MM.1S (cell line): ENCODE measurements at regions not wholly inside any gene's neighbourhood (a gene's known extent, or its start where the extent isn't known, plus 50 kb on each side); places are given as distances from the start of the nearest gene placed in this dataset.

Experiments used
- DNase-seq: peaks from one replicate; pipeline ENCODE4 v3.0.0-alpha.2; 2015
- H2AFZ ChIP-seq: fragments of 300-600 bp; sonication (generic); 2 replicates; pipeline ENCODE4 v1.6.0; 2016; ENCODE audit warnings: antibody characterized with exemption, low read length
- H3F3A ChIP-seq: fragments of 300-600 bp; sonication (generic); 2 replicates; pipeline ENCODE4 v1.6.1; 2016; ENCODE audit warnings: mild to moderate bottlenecking, antibody characterized with exemption, low read length, moderate library complexity, mixed read lengths; ENCODE audit not compliant: insufficient read depth
- H3K27ac ChIP-seq: fragments of 300-600 bp; sonication (generic); 2 replicates; pipeline ENCODE4 v1.5.1; 2016; ENCODE audit warnings: mild to moderate bottlenecking, low read length
- H3K27me3 ChIP-seq: fragments of 300-600 bp; sonication (generic); replicated peaks from 2 replicates; pipeline ENCODE4 v1.6.0; 2016; ENCODE audit warnings: low read length; ENCODE audit not compliant: insufficient read depth
- H3K36me3 ChIP-seq: fragments of 300-600 bp; sonication (generic); replicated peaks from 2 replicates; pipeline ENCODE4 v1.6.1; 2016; ENCODE audit warnings: mild to moderate bottlenecking, low read length, mixed read lengths; ENCODE audit not compliant: insufficient read depth
- H3K4me1 ChIP-seq: fragments of 300-600 bp; sonication (generic); 2 replicates; pipeline ENCODE4 v1.6.1; 2016; ENCODE audit warnings: low read length, mixed read lengths
- H3K4me2 ChIP-seq: fragments of 300-600 bp; sonication (generic); 2 replicates; pipeline ENCODE4 v1.6.0; 2016; ENCODE audit warnings: low read depth, low read length
- H3K4me3 ChIP-seq: fragments of 300-600 bp; sonication (generic); 2 replicates; pipeline ENCODE4 v1.5.1; 2016; ENCODE audit warnings: low read length, mixed read lengths
- H3K79me2 ChIP-seq: fragments of 300-600 bp; sonication (generic); 2 replicates; pipeline ENCODE4 v1.6.1; 2016; ENCODE audit warnings: mixed run types, low read length, mixed read lengths
- H3K9ac ChIP-seq: fragments of 300-600 bp; sonication (generic); 2 replicates; pipeline ENCODE4 v1.6.1; 2016; ENCODE audit warnings: low read length, mixed read lengths
- H3K9me2 ChIP-seq: fragments of 300-600 bp; sonication (generic); replicated peaks from 2 replicates; pipeline ENCODE4 v1.6.1; 2016; ENCODE audit warnings: mild to moderate bottlenecking, low read length, mixed read lengths; ENCODE audit not compliant: insufficient read depth
- H3K9me3 ChIP-seq: fragments of 300-600 bp; sonication (generic); replicated peaks from 2 replicates; pipeline ENCODE4 v1.6.1; 2016; ENCODE audit warnings: mild to moderate bottlenecking, low read length, mixed read lengths; ENCODE audit not compliant: insufficient read depth
- H4K20me1 ChIP-seq: fragments of 300-600 bp; sonication (generic); 2 replicates; pipeline ENCODE4 v1.6.1; 2016; ENCODE audit warnings: mild to moderate bottlenecking, low read length, moderate library complexity, mixed read lengths; ENCODE audit not compliant: insufficient read depth
- CTCF ChIP-seq: fragments of 300-600 bp; sonication (generic); IDR thresholded peaks from 2 replicates; pipeline ENCODE4 v1.5.1; 2016; ENCODE audit warnings: antibody characterized with exemption, low read length, mixed read lengths
- EZH2 ChIP-seq: fragments of 300-600 bp; sonication (generic); optimal IDR thresholded peaks from 2 replicates; pipeline ENCODE3; 2017; ENCODE audit warnings: low read depth, mild to moderate bottlenecking, antibody characterized with exemption, low read length, mixed read lengths
- EZH2phosphoT487 ChIP-seq: fragments of 300-600 bp; sonication (generic); IDR thresholded peaks from 2 replicates; pipeline ENCODE4 v1.6.1; 2018; ENCODE audit warnings: antibody characterized with exemption, low read length

DNA sequence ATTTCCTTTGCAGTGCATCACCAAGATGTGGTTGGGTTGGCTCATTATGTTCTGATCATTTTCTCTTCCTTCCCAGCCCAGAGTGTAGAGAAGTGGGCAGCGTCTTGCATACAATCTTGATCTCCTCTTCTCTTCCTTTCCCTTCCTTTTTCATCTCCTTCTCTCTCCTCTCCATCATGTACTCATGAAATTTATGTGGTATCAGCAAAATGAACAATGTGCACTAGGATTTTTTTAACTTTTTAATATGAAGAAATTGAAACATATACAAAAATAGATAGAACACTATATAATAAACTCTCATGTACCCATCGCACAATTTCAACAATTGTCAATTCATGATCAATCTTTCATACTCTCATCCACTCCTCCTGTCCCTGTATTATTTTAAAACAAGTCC lies 593.5 kb downstream of the BCOR start:
- Histone ChIP-seq H3F3A (no peaks in the 10 kb centered on the region), H3K4me2 (no peak overlapping the region), H3K27ac (no peak overlapping the region), H3K27me3 (no peaks in the 10 kb centered on the region), H3K4me3 (no peak overlapping the region), H3K9ac (no peak overlapping the region), H3K9me3 (no peaks in the 10 kb centered on the region), H4K20me1 (no peaks in the 10 kb centered on the region), H2AFZ (no peak overlapping the region), H3K9me2 (no peaks in the 10 kb centered on the region), H3K79me2 (no peaks in the 10 kb centered on the region), H3K36me3 (no peaks in the 10 kb centered on the region), H3K4me1 (no peaks in the 10 kb centered on the region)
- TF ChIP-seq EZH2phosphoT487, result no peak
- no peak for TF ChIP-seq CTCF
- TF ChIP-seq EZH2, result no peak
- no peak for DNase-seq

DNA sequence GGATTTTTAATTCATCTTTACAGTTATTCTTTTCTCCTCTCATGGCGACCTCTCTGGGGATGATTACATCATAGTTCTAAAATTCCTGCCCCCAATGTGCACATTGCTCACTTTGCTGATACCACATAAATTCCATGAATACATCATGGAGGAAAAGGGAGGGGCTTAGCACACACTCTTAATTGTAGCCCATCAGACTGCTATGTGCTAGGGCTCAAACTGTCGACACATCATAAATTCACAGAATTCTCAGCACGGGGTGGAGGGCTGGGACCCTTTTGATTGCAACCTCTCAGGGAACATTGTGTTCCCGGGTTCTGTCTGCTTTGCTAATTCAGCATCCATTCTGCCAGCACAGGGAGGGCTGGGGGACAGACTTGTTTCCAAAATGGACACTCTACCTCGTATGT lies 592.9 kb downstream of the BCOR start:
- TF ChIP-seq EZH2phosphoT487 (no peak), CTCF (no peak), EZH2 (no peak)
- Histone ChIP-seq H3K27me3 (no peaks in the 10 kb centered on the region), H3K4me2 (no peak overlapping the region), H3K9me3 (no peaks in the 10 kb centered on the region), H3K9ac (no peak overlapping the region), H3K4me1 (no peaks in the 10 kb centered on the region), H2AFZ (no peak overlapping the region), H3K9me2 (no peaks in the 10 kb centered on the region), H3K36me3 (no peaks in the 10 kb centered on the region), H3F3A (no peaks in the 10 kb centered on the region), H3K79me2 (no peaks in the 10 kb centered on the region), H4K20me1 (no peaks in the 10 kb centered on the region), H3K27ac (no peak overlapping the region), H3K4me3 (no peak overlapping the region)
- DNase-seq, result no peak

GRCh38 chrX:39506131-39506530 lies 591.6 kb downstream of the BCOR start:
- H3K4me1 ChIP-seq, result no peaks in the 10 kb centered on the region
- no peak overlapping the region for H3K4me3 ChIP-seq
- H3K79me2 ChIP-seq, result no peaks in the 10 kb centered on the region
- H3K4me2 ChIP-seq, result no peak overlapping the region
- no peaks in the 10 kb centered on the region for H3K9me3 ChIP-seq
- no peaks in the 10 kb centered on the region for H3F3A ChIP-seq
- no peak overlapping the region for H3K9ac ChIP-seq
- no peaks in the 10 kb centered on the region for H3K36me3 ChIP-seq
- no peak overlapping the region for H3K27ac ChIP-seq
- no peaks in the 10 kb centered on the region for H3K27me3 ChIP-seq
- TF ChIP-seq CTCF (no peak), EZH2 (no peak), EZH2phosphoT487 (no peak)
- DNase-seq, result no peak
- H3K9me2 ChIP-seq, result no peaks in the 10 kb centered on the region
- H2AFZ ChIP-seq, result no peak overlapping the region
- H4K20me1 ChIP-seq, result no peaks in the 10 kb centered on the region

- Histone ChIP-seq H3K36me3 (no peaks in the 10 kb centered on the region), H4K20me1 (no peaks in the 10 kb centered on the region), H3K27ac (no peak overlapping the region), H3K9me2 (no peaks in the 10 kb centered on the region), H3K9me3 (no peaks in the 10 kb centered on the region), H3K4me2 (no peak overlapping the region), H3F3A (no peaks in the 10 kb centered on the region), H3K27me3 (no peaks in the 10 kb centered on the region), H3K9ac (no peak overlapping the region), H2AFZ (no peak overlapping the region), H3K4me1 (no peaks in the 10 kb centered on the region), H3K79me2 (no peaks in the 10 kb centered on the region), H3K4me3 (no peak overlapping the region)
- TF ChIP-seq EZH2 (no peak), EZH2phosphoT487 (no peak), CTCF (no peak)
- no peak for DNase-seq
Observed at GRCh38 chrX:39507034-39507433, 590.7 kb downstream of the BCOR start.
